ENCODE measurements at regions not wholly inside any gene's neighbourhood (a gene's known extent, or its start where the extent isn't known, plus 50 kb on each side); places are given as distances from the start of the nearest gene placed in this dataset.

DNA sequence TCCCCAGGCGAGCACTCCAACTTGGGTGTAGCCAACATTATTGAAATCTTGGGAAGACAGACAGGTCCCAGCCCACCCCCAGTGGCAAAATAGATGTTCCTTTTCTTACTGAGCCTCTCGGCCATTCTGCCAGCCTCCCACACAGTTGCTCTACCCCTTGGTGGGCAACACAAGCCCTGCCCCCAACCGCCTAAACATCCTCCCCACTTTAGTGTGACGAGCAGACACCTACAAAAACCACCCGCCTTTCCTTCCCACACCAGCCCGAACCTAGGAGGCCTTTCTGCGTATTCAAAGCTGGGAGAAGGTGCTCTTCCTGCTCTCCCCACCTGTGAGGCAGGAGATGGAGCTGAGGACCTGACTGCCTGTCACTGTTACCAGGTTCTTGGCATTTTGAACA lies 58.6 kb upstream of the CAB39 start:
- TF ChIP-seq, protein P1, sequence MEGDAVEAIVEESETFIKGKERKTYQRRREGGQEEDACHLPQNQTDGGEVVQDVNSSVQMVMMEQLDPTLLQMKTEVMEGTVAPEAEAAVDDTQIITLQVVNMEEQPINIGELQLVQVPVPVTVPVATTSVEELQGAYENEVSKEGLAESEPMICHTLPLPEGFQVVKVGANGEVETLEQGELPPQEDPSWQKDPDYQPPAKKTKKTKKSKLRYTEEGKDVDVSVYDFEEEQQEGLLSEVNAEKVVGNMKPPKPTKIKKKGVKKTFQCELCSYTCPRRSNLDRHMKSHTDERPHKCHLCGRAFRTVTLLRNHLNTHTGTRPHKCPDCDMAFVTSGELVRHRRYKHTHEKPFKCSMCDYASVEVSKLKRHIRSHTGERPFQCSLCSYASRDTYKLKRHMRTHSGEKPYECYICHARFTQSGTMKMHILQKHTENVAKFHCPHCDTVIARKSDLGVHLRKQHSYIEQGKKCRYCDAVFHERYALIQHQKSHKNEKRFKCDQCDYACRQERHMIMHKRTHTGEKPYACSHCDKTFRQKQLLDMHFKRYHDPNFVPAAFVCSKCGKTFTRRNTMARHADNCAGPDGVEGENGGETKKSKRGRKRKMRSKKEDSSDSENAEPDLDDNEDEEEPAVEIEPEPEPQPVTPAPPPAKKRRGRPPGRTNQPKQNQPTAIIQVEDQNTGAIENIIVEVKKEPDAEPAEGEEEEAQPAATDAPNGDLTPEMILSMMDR (conservative IDR thresholded peaks at IDR 0.05 in 1 of 2, IDR thresholded peaks at IDR 0.05 in 1 of 2; ENCODE audit: low read depth in 1 of 2, low read length in 2 of 2): no peak
- TF ChIP-seq EZH2 (IDR thresholded peaks at IDR 0.05; ENCODE audit: low read length, missing control alignments): no peak

Data from fibroblast of lung (primary cell).